ENCODE measurements at regions not wholly inside any gene's neighbourhood (a gene's known extent, or its start where the extent isn't known, plus 50 kb on each side); places are given as distances from the start of the nearest gene placed in this dataset.

DNA sequence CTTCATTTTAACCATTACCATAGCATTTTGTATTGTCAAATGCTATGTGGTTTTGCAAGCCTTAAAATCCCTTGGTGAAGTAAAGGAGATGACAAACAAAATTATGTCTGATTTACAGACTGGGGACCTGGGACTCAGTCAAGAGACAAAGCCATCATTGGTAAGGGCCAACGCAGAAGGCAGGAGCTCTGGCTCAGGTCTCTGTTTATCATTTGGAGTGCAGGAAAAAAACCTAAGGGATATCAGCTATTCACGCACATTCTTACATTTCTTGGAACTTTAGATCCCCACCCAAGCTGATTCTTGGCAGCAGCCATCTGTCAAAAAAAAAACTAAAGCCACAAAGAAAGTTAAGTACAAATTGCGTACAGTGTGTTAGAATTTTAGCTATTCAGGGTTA is 731.9 kb downstream of the STPG2 start:
- H3K9me3 ChIP-seq, result no peaks in the 10 kb centered on the region; the same call in 1 of the 2 replicates
- no peak overlapping the region for H3K4me3 Mint-ChIP-seq (ENCODE audit: unreplicated experiment)
- DNase-seq, result no peak
- H3K36me3 Mint-ChIP-seq (ENCODE audit: insufficient read depth, unreplicated experiment), result no peaks in the 10 kb centered on the region
- H3K27ac Mint-ChIP-seq (ENCODE audit: unreplicated experiment), result no peak overlapping the region
- H3K4me1 Mint-ChIP-seq (ENCODE audit: low read depth, unreplicated experiment), result no peaks in the 10 kb centered on the region
- H3K4me3 ChIP-seq (ENCODE audit: low read depth, low read length), result no peak overlapping the region
- H3K27me3 ChIP-seq (replicated peaks; ENCODE audit: control insufficient read depth, insufficient read depth, low read length), result no peaks in the 10 kb centered on the region
- POLR2A ChIA-PET, result interaction anchor here (0.7 kb wide), 1 partner anchor 724 kb away, joined by 3 read pairs; no protein-coding TSS in a partner anchor
- no peaks in the 10 kb centered on the region for H3K9me3 Mint-ChIP-seq (ENCODE audit: unreplicated experiment)
- no peaks in the 10 kb centered on the region for H3K27me3 Mint-ChIP-seq (ENCODE audit: insufficient read depth, unreplicated experiment)
- H3K36me3 ChIP-seq (ENCODE audit: control insufficient read depth, insufficient read depth, low read length), result no peaks in the 10 kb centered on the region
- no peaks in the 10 kb centered on the region for H3K4me1 ChIP-seq
- TF ChIP-seq, protein P1, sequence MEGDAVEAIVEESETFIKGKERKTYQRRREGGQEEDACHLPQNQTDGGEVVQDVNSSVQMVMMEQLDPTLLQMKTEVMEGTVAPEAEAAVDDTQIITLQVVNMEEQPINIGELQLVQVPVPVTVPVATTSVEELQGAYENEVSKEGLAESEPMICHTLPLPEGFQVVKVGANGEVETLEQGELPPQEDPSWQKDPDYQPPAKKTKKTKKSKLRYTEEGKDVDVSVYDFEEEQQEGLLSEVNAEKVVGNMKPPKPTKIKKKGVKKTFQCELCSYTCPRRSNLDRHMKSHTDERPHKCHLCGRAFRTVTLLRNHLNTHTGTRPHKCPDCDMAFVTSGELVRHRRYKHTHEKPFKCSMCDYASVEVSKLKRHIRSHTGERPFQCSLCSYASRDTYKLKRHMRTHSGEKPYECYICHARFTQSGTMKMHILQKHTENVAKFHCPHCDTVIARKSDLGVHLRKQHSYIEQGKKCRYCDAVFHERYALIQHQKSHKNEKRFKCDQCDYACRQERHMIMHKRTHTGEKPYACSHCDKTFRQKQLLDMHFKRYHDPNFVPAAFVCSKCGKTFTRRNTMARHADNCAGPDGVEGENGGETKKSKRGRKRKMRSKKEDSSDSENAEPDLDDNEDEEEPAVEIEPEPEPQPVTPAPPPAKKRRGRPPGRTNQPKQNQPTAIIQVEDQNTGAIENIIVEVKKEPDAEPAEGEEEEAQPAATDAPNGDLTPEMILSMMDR (IDR thresholded peaks at IDR 0.05; ENCODE audit: insufficient read depth in 1 of 2, low read depth in 1 of 2, low read length in 1 of 2, severe bottlenecking in 1 of 2, unreplicated experiment in 1 of 2), result no peak
- CTCF ChIA-PET, result no interaction called here
- intact Hi-C loops (cut with micrococcal nuclease; ENCODE audit: unreplicated experiment), result no loop called here
- no TSS peak for BruUV-seq (replicated peaks)

- no peaks in the 10 kb centered on the region for H3K36me3 ChIP-seq (ENCODE audit: control insufficient read depth, insufficient read depth, low read length)
- H3K4me3 ChIP-seq (ENCODE audit: low read depth, low read length), result no peak overlapping the region
- Mint-ChIP-seq H3K27me3 (ENCODE audit: insufficient read depth, unreplicated experiment) (no peaks in the 10 kb centered on the region), H3K9me3 (ENCODE audit: unreplicated experiment) (no peaks in the 10 kb centered on the region), H3K4me3 (ENCODE audit: unreplicated experiment) (no peak overlapping the region), H3K36me3 (ENCODE audit: insufficient read depth, unreplicated experiment) (no peaks in the 10 kb centered on the region), H3K4me1 (ENCODE audit: low read depth, unreplicated experiment) (no peaks in the 10 kb centered on the region), H3K27ac (ENCODE audit: unreplicated experiment) (no peak overlapping the region)
- intact Hi-C loops (cut with micrococcal nuclease; ENCODE audit: unreplicated experiment), result no loop called here
- BruUV-seq (replicated peaks), result no TSS peak
- DNase-seq, result no peak
- TF ChIP-seq, protein P1 (IDR thresholded peaks at IDR 0.05; ENCODE audit: insufficient read depth in 1 of 2, low read depth in 1 of 2, low read length in 1 of 2, severe bottlenecking in 1 of 2, unreplicated experiment in 1 of 2), result no peak
- POLR2A ChIA-PET, result no interaction called here
- no peaks in the 10 kb centered on the region for H3K27me3 ChIP-seq (replicated peaks; ENCODE audit: control insufficient read depth, insufficient read depth, low read length)
- H3K4me1 ChIP-seq, result no peaks in the 10 kb centered on the region
- no peaks in the 10 kb centered on the region; the same call in 1 of the 2 replicates for H3K9me3 ChIP-seq
- CTCF ChIA-PET, result no interaction called here
These were observed 730.9 kb downstream of the STPG2 start for GRCh38 chr4:97412331-97412730.

- Mint-ChIP-seq H3K27me3 (ENCODE audit: insufficient read depth, unreplicated experiment) (no peaks in the 10 kb centered on the region), H3K27ac (ENCODE audit: unreplicated experiment) (no peak overlapping the region), H3K4me1 (ENCODE audit: low read depth, unreplicated experiment) (no peaks in the 10 kb centered on the region), H3K9me3 (ENCODE audit: unreplicated experiment) (no peaks in the 10 kb centered on the region), H3K36me3 (ENCODE audit: insufficient read depth, unreplicated experiment) (no peaks in the 10 kb centered on the region), H3K4me3 (ENCODE audit: unreplicated experiment) (no peak overlapping the region)
- CTCF ChIA-PET, result no interaction called here
- H3K36me3 ChIP-seq (ENCODE audit: control insufficient read depth, insufficient read depth, low read length), result no peaks in the 10 kb centered on the region
- intact Hi-C loops (cut with micrococcal nuclease; ENCODE audit: unreplicated experiment), result no loop called here
- TF ChIP-seq, protein P1 (IDR thresholded peaks at IDR 0.05; ENCODE audit: insufficient read depth in 1 of 2, low read depth in 1 of 2, low read length in 1 of 2, severe bottlenecking in 1 of 2, unreplicated experiment in 1 of 2), result no peak
- DNase-seq, result no peak
- H3K4me1 ChIP-seq, result no peaks in the 10 kb centered on the region
- H3K9me3 ChIP-seq, result no peaks in the 10 kb centered on the region; the same call in 1 of the 2 replicates
- POLR2A ChIA-PET, result no interaction called here
- H3K4me3 ChIP-seq (ENCODE audit: low read depth, low read length), result no peak overlapping the region
- H3K27me3 ChIP-seq (replicated peaks; ENCODE audit: control insufficient read depth, insufficient read depth, low read length), result no peaks in the 10 kb centered on the region
- no TSS peak for BruUV-seq (replicated peaks)
These were observed 729.1 kb downstream of the STPG2 start for GRCh38 chr4:97414161-97414560.
